ENCODE measurements at regions not wholly inside any gene's neighbourhood (a gene's known extent, or its start where the extent isn't known, plus 50 kb on each side); places are given as distances from the start of the nearest gene placed in this dataset.

DNA sequence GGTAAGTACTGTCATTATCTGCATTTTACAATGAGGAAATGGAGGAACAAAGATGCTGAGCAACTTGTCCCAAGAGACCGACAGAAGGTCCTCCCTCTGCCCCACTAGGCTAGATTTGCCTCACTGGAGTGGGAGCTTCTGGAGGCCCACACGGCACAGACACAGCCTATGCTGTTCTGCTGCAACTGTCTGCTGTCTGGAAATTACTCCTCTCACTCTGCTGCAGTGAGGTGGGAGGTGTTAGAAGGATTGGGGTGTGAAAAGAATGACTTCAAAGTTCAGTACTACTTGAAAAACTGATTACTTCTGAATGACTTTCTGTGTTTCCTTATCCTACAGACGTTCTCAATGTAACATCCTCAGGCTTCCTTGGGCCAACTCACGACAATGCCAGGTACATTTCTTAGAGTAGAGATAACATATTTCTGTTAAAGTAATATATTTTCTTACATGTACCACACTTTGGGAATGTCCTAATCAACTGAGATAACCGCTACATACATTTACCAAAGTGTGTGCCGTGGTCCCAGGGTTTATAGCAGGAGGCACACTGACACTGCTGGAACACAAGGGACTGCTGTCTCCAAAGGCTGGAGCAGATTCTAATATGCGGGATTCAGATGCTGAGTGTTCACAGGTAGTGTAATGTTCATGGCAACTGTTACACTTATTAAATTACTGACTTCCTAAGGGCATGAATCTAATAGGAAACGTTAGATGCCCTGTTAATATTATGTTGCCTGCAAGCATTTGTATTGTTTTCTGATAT lies 53.5 kb upstream of the WASF3 start:
- CTCF ChIA-PET, result interaction anchor here (0.6 kb wide), 1 partner anchor 588 kb away, joined by 3 read pairs; no protein-coding TSS in a partner anchor

More for the DNA sequence above, 53.5 kb upstream of the WASF3 start:
- H3K27ac ChIP-seq, result no peak overlapping the region
- DNase-seq (ENCODE audit: low spot score), result no peak
- POLR2A ChIA-PET (ENCODE audit: low non-redundant PET), result no interaction called here
- TF ChIP-seq CTCF (conservative IDR thresholded peaks at IDR 0.05; ENCODE audit: low read depth), result no peak

Measured in RWPE1 (cell line).